Prostate gland (tissue), 2 donors: ENCODE measurements at regions not wholly inside any gene's neighbourhood (a gene's known extent, or its start where the extent isn't known, plus 50 kb on each side); places are given as distances from the start of the nearest gene placed in this dataset.

ENCODE experiments used
- POLR2A ChIP-seq: fragments of 450-650 bp; IDR thresholded peaks from one replicate; pipeline ENCODE4 v1.6.1; 2016; ENCODE audit warnings: antibody characterized with exemption, mild to moderate bottlenecking
- POLR2AphosphoS5 ChIP-seq: sonication (generic); formaldehyde crosslinking; IDR thresholded peaks from one replicate; pipeline ENCODE4 v1.6.1; 2017; ENCODE audit warnings: antibody characterized with exemption
- TF ChIP-seq, protein P1 (sequence below), 4 experiments: fragments of 200-600 bp in 2 of 4; fragments of 450-650 bp in 2 of 4; sonication (generic) in 2 of 4; IDR thresholded peaks; 1 replicate in 3 of 4; 2 replicates in 1 of 4; pipeline ENCODE4 v1.5.1; 2016 to 2019; ENCODE audit warnings: antibody characterized with exemption in 4 of 4, mild to moderate bottlenecking in 2 of 4, moderate library complexity in 2 of 4

DNA sequence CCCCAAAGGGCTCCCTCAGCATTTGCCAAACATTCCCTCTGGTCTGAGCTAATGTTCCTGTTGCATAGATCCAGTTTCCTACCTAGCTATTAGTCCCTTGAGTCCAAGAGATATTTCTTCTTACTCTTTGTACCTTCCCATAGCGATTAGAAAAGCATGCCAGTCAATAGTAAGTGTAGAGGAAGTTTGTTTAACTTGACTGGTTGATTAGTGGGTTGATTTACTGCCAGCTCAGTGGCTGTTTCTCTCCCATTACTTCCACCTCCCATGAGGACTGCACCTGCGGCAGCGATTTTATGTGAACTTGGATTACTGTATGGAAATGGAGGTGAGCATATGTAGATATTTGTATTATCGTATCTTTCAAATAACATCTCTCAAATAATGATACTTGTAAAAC, 1748.4 kb upstream of the CELF4 start:
- TF ChIP-seq POLR2AphosphoS5 = no peak
- TF ChIP-seq, protein P1, sequence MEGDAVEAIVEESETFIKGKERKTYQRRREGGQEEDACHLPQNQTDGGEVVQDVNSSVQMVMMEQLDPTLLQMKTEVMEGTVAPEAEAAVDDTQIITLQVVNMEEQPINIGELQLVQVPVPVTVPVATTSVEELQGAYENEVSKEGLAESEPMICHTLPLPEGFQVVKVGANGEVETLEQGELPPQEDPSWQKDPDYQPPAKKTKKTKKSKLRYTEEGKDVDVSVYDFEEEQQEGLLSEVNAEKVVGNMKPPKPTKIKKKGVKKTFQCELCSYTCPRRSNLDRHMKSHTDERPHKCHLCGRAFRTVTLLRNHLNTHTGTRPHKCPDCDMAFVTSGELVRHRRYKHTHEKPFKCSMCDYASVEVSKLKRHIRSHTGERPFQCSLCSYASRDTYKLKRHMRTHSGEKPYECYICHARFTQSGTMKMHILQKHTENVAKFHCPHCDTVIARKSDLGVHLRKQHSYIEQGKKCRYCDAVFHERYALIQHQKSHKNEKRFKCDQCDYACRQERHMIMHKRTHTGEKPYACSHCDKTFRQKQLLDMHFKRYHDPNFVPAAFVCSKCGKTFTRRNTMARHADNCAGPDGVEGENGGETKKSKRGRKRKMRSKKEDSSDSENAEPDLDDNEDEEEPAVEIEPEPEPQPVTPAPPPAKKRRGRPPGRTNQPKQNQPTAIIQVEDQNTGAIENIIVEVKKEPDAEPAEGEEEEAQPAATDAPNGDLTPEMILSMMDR (IDR thresholded peaks at IDR 0.05) = no peak
- no peak for TF ChIP-seq POLR2A
